Liver (tissue), 7 donors: ENCODE measurements at regions not wholly inside any gene's neighbourhood (a gene's known extent, or its start where the extent isn't known, plus 50 kb on each side); places are given as distances from the start of the nearest gene placed in this dataset.

Experiments used
- DNase-seq: peaks from one replicate; pipeline ENCODE4 v3.0.0-alpha.2; 2017; ENCODE audit warnings: low spot score
- H3K27ac ChIP-seq, 2 donors: one replicate each; pipeline ENCODE4 v1.7.0; 2013; ENCODE audit warnings: inconsistent platforms in 2 of 2, low read length in 2 of 2, control low read depth in 1 of 2, low read depth in 1 of 2, mild to moderate bottlenecking in 1 of 2
- H3K27me3 ChIP-seq, 4 donors: one replicate each; pipeline versions ENCODE4 v1.6.1 to v1.7.0; 2013; ENCODE audit warnings: low read length in 3 of 4, inconsistent platforms in 1 of 4, mild to moderate bottlenecking in 1 of 4, moderate library complexity in 1 of 4; ENCODE audit not compliant: control insufficient read depth in 4 of 4, insufficient read depth in 4 of 4
- H3K36me3 ChIP-seq, 4 donors: one replicate each; pipeline versions ENCODE4 v1.6.1 to v1.7.0; 2013; ENCODE audit warnings: low read length in 3 of 4, mild to moderate bottlenecking in 3 of 4, low read depth in 1 of 4, moderate library complexity in 1 of 4; ENCODE audit not compliant: control insufficient read depth in 4 of 4, insufficient read depth in 3 of 4
- H3K4me1 ChIP-seq, 4 donors: one replicate each; pipeline versions ENCODE4 v1.6.1 to v1.7.0; 2013; ENCODE audit warnings: low read length in 3 of 4, mild to moderate bottlenecking in 3 of 4, moderate library complexity in 1 of 4; ENCODE audit not compliant: control insufficient read depth in 4 of 4, insufficient read depth in 4 of 4
- H3K4me3 ChIP-seq, 3 donors: one replicate each; pipeline versions ENCODE4 v1.6.1 to v1.7.0; 2013; ENCODE audit warnings: low read length in 3 of 3, control low read depth in 1 of 3, low read depth in 1 of 3, mild to moderate bottlenecking in 1 of 3
- H3K9ac ChIP-seq, 2 donors: one replicate each; pipeline ENCODE4 v1.7.0; 2013; ENCODE audit warnings: low read length in 2 of 2, mild to moderate bottlenecking in 2 of 2, moderate library complexity in 2 of 2, control low read depth in 1 of 2, low read depth in 1 of 2
- H3K9me3 ChIP-seq, 4 donors: one replicate each; pipeline versions ENCODE4 v1.6.1 to v1.7.0; 2013; ENCODE audit warnings: low read length in 3 of 4; ENCODE audit not compliant: control insufficient read depth in 4 of 4
- EGR1 ChIP-seq, 2 donors: IDR thresholded peaks; 2 replicates each; pipeline ENCODE4 v1.6.1; 2016 to 2018; ENCODE audit warnings: antibody characterized with exemption in 2 of 2, low read depth in 2 of 2
- FOXA2 ChIP-seq: IDR thresholded peaks from 2 replicates; pipeline ENCODE4 v1.6.1; 2016; ENCODE audit warnings: antibody characterized with exemption
- GABPA ChIP-seq, 2 donors: IDR thresholded peaks in 1 of 2; conservative IDR thresholded peaks in 1 of 2; 2 replicates each; pipeline ENCODE4 v1.6.1; 2016; ENCODE audit warnings: antibody characterized with exemption in 2 of 2, mild to moderate bottlenecking in 1 of 2, moderate library complexity in 1 of 2
- HNF4A ChIP-seq, 2 donors: conservative IDR thresholded peaks; 2 replicates each; pipeline ENCODE4 v1.6.1; 2016; ENCODE audit warnings: antibody characterized with exemption in 2 of 2, mild to moderate bottlenecking in 2 of 2
- HNF4G ChIP-seq: IDR thresholded peaks from 2 replicates; pipeline ENCODE4 v1.6.1; 2016; ENCODE audit warnings: antibody characterized with exemption
- JUND ChIP-seq, 2 donors: IDR thresholded peaks; 2 replicates each; pipeline ENCODE4 v1.6.1; 2016; ENCODE audit warnings: antibody characterized with exemption in 2 of 2
- NR2F2 ChIP-seq: IDR thresholded peaks from 2 replicates; pipeline ENCODE4 v1.6.1; 2016; ENCODE audit warnings: antibody characterized with exemption
- RXRA ChIP-seq, 2 donors: IDR thresholded peaks; 2 replicates each; pipeline ENCODE4 v1.6.1; 2017 to 2018; ENCODE audit warnings: antibody characterized with exemption in 2 of 2, mild to moderate bottlenecking in 1 of 2
- SP1 ChIP-seq: IDR thresholded peaks from 2 replicates; pipeline ENCODE4 v1.6.1; 2018; ENCODE audit warnings: antibody characterized with exemption, mild to moderate bottlenecking
- TAF1 ChIP-seq: conservative IDR thresholded peaks from 2 replicates; pipeline ENCODE4 v1.6.1; 2016; ENCODE audit warnings: antibody characterized with exemption, mild to moderate bottlenecking
- YY1 ChIP-seq: IDR thresholded peaks from 2 replicates; pipeline ENCODE4 v1.6.1; 2016; ENCODE audit warnings: antibody characterized with exemption, mild to moderate bottlenecking
- WGBS: extraction: QIAGEN DNeasy Blood & Tissue Kit; methylation state at CpG from one replicate; pipeline ENCODE4 v1.1.7; 2013; 5-methylcytosine and 5-hydroxymethylcytosine counted together
- TF ChIP-seq, protein P1 (sequence below): IDR thresholded peaks from 2 replicates; pipeline ENCODE4 v1.6.1; 2016; ENCODE audit warnings: antibody characterized with exemption, mild to moderate bottlenecking
- donor health status: healthy.
- donor health status: healthy.
- donor health status: healthy.
- donor health status: healthy.

- DNase-seq = no peak
- Histone ChIP-seq H3K4me1 (no peaks in the 10 kb centered on the region), H3K27ac (no peak overlapping the region), H3K9ac (no peak overlapping the region), H3K4me3 (no peak overlapping the region), H3K27me3 (no peaks in the 10 kb centered on the region), H3K9me3 (no peaks in the 10 kb centered on the region), H3K36me3 (no peaks in the 10 kb centered on the region)
- 72% methylated on average over 9 of the region's 9 CpGs for WGBS
- TF ChIP-seq HNF4G (no peak), HNF4A (conservative IDR thresholded peaks at IDR 0.05) (no peak)
These were observed 139.2 kb upstream of the SASH1 start for GRCh38 chr6:148203281-148203925.

DNA sequence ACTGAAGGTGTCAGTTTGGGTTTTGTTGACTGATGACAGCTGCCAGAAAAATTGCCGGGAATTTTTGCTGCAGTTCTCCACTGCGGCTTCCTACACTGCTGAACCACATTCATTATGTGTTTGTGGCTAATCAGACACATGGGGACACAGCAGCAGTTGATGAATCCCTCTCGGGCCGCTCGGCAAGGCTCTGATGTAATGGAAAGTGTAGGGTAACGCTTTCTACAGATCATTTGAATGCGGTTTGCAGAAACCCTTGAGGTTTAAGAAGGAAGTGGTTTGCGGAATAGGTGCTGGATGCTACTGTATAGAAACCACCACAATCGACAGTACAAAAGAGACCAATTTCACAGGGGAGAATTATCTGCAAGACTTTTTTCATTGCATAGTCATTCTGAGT is 138.7 kb upstream of the SASH1 start:
- WGBS = 63% methylated on average over 9 of the region's 9 CpGs

DNA sequence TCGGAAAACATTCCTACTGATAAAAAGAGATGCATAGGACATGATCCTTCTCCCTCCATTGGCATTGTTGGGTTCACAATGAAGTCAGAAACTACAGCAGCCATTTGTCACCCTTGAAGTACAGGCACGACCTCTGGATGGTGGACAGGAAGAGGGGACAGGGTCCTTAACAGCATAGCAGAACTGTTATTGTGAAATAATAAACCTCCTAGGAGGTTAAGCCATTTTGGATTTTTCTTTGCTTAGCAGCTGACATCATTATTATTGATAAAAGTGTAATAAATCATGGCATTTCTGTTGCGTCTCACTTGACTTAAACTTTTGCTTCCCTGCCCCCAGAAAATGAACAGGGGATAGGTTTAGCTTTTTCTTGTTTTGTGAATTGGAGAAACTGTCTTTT is 134.3 kb upstream of the SASH1 start:
- 89% methylated on average over 3 of the region's 3 CpGs for WGBS
- no peaks in the 10 kb centered on the region for H3K4me1 ChIP-seq
- H3K9ac ChIP-seq = no peak overlapping the region
- no peak for DNase-seq
- H3K9me3 ChIP-seq = no peaks in the 10 kb centered on the region
- no peaks in the 10 kb centered on the region for H3K36me3 ChIP-seq
- no peaks in the 10 kb centered on the region for H3K27me3 ChIP-seq
- no peak overlapping the region for H3K4me3 ChIP-seq
- TF ChIP-seq NR2F2 = no peak
- TF ChIP-seq JUND (IDR thresholded peaks at IDR 0.05) = no peak
- TF ChIP-seq GABPA (IDR thresholded peaks at IDR 0.05 in 1 of 2, conservative IDR thresholded peaks at IDR 0.05 in 1 of 2) = no peak
- no peak for TF ChIP-seq EGR1 (IDR thresholded peaks at IDR 0.05; ENCODE audit: low read depth in 2 of 2)
- TF ChIP-seq RXRA (IDR thresholded peaks at IDR 0.05) = no peak
- TF ChIP-seq, protein P1, sequence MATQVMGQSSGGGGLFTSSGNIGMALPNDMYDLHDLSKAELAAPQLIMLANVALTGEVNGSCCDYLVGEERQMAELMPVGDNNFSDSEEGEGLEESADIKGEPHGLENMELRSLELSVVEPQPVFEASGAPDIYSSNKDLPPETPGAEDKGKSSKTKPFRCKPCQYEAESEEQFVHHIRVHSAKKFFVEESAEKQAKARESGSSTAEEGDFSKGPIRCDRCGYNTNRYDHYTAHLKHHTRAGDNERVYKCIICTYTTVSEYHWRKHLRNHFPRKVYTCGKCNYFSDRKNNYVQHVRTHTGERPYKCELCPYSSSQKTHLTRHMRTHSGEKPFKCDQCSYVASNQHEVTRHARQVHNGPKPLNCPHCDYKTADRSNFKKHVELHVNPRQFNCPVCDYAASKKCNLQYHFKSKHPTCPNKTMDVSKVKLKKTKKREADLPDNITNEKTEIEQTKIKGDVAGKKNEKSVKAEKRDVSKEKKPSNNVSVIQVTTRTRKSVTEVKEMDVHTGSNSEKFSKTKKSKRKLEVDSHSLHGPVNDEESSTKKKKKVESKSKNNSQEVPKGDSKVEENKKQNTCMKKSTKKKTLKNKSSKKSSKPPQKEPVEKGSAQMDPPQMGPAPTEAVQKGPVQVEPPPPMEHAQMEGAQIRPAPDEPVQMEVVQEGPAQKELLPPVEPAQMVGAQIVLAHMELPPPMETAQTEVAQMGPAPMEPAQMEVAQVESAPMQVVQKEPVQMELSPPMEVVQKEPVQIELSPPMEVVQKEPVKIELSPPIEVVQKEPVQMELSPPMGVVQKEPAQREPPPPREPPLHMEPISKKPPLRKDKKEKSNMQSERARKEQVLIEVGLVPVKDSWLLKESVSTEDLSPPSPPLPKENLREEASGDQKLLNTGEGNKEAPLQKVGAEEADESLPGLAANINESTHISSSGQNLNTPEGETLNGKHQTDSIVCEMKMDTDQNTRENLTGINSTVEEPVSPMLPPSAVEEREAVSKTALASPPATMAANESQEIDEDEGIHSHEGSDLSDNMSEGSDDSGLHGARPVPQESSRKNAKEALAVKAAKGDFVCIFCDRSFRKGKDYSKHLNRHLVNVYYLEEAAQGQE = no peak
- no peak for TF ChIP-seq TAF1
- TF ChIP-seq FOXA2 = no peak
- H3K27ac ChIP-seq = no peak overlapping the region

More for the DNA sequence above, 138.7 kb upstream of the SASH1 start:
- no peaks in the 10 kb centered on the region for H3K4me1 ChIP-seq
- no peak overlapping the region for H3K27ac ChIP-seq
- H3K27me3 ChIP-seq = no peaks in the 10 kb centered on the region
- no peaks in the 10 kb centered on the region for H3K9me3 ChIP-seq
- no peak for DNase-seq
- no peak overlapping the region for H3K9ac ChIP-seq
- no peak for TF ChIP-seq YY1
- no peak for TF ChIP-seq HNF4G
- no peak for TF ChIP-seq EGR1 (IDR thresholded peaks at IDR 0.05; ENCODE audit: low read depth in 2 of 2)
- TF ChIP-seq SP1 = no peak
- no peaks in the 10 kb centered on the region for H3K36me3 ChIP-seq
- no peak overlapping the region for H3K4me3 ChIP-seq
